Astrocyte (in vitro differentiated cells and primary cell): ENCODE measurements at regions not wholly inside any gene's neighbourhood (a gene's known extent, or its start where the extent isn't known, plus 50 kb on each side); places are given as distances from the start of the nearest gene placed in this dataset.

Experiments used
- DNase-seq: peaks from one replicate; pipeline ENCODE4 v3.0.0-alpha.2; 2010; ENCODE audit warnings: low read depth
- FAIRE-seq: peaks from 2 replicates; lab custom pipeline; 2011; peaks lifted over from hg19 to GRCh38; lab: Jason Lieb, UNC
- H2AFZ ChIP-seq: 2 replicates; pipeline ENCODE4 v1.6.0; 2012; ENCODE audit warnings: low read depth, low read length, inconsistent platforms
- H3K27ac ChIP-seq: 2 replicates; pipeline ENCODE4 v1.5.1; 2011; ENCODE audit warnings: low read depth, low read length, inconsistent platforms
- H3K27me3 ChIP-seq: 2 replicates; pipeline ENCODE4 v1.6.0; 2011; ENCODE audit warnings: low read length, inconsistent platforms; ENCODE audit not compliant: insufficient read depth
- H3K36me3 ChIP-seq: 2 replicates; pipeline ENCODE4 v1.5.1; 2011; ENCODE audit warnings: low read length, inconsistent platforms; ENCODE audit not compliant: insufficient read depth
- H3K4me1 ChIP-seq: 2 replicates; pipeline ENCODE4 v1.5.1; 2011; ENCODE audit warnings: low read length, inconsistent platforms; ENCODE audit not compliant: insufficient read depth
- H3K4me2 ChIP-seq: 2 replicates; pipeline ENCODE4 v1.6.0; 2012; ENCODE audit warnings: low read length, inconsistent platforms
- H3K4me3 ChIP-seq: 2 replicates; pipeline ENCODE4 v1.5.1; 2011; ENCODE audit warnings: low read depth, mild to moderate bottlenecking, low read length, inconsistent platforms; ENCODE audit not compliant: insufficient read depth
- H3K79me2 ChIP-seq: 2 replicates; pipeline ENCODE4 v1.6.0; 2012; ENCODE audit warnings: mild to moderate bottlenecking, low read length, inconsistent platforms; ENCODE audit not compliant: insufficient read depth
- H3K9ac ChIP-seq: 2 replicates; pipeline ENCODE4 v1.6.0; 2012; ENCODE audit warnings: mild to moderate bottlenecking, low read length, inconsistent platforms
- H3K9me3 ChIP-seq: 2 replicates; pipeline ENCODE4 v1.5.1; 2012; ENCODE audit warnings: low read depth, mild to moderate bottlenecking, low read length, inconsistent platforms; ENCODE audit not compliant: insufficient read depth
- H4K20me1 ChIP-seq: 2 replicates; pipeline ENCODE4 v1.6.0; 2012; ENCODE audit warnings: low read length, inconsistent platforms; ENCODE audit not compliant: insufficient read depth
- H3K27ac Mint-ChIP-seq: one replicate; pipeline ENCODE4 v1.8.0; 2021; ENCODE audit warnings: mild to moderate bottlenecking, mixed read lengths; ENCODE audit not compliant: unreplicated experiment
- H3K27me3 Mint-ChIP-seq: one replicate; pipeline ENCODE4 v1.8.0; 2021; ENCODE audit warnings: low read depth, mixed read lengths; ENCODE audit not compliant: unreplicated experiment
- H3K36me3 Mint-ChIP-seq: one replicate; pipeline ENCODE4 v1.8.0; 2021; ENCODE audit warnings: low read depth, mixed read lengths; ENCODE audit not compliant: unreplicated experiment
- H3K4me1 Mint-ChIP-seq: one replicate; pipeline ENCODE4 v1.8.0; 2021; ENCODE audit warnings: low read depth, mixed read lengths; ENCODE audit not compliant: unreplicated experiment
- H3K4me3 Mint-ChIP-seq: one replicate; pipeline ENCODE4 v1.8.0; 2021; ENCODE audit warnings: mild to moderate bottlenecking, moderate library complexity, mixed read lengths; ENCODE audit not compliant: unreplicated experiment
- H3K9me3 Mint-ChIP-seq: one replicate; pipeline ENCODE4 v1.8.0; 2021; ENCODE audit warnings: mild to moderate bottlenecking, mixed read lengths; ENCODE audit not compliant: unreplicated experiment
- EZH2 ChIP-seq: IDR thresholded peaks from 2 replicates; pipeline ENCODE4 v1.6.1; 2012; ENCODE audit warnings: mild to moderate bottlenecking, low read length, inconsistent platforms; ENCODE audit not compliant: insufficient read depth
- TF ChIP-seq, protein P1 (sequence below): IDR thresholded peaks from 2 replicates; pipeline ENCODE4 v1.5.1; 2011; ENCODE audit warnings: low read depth, mild to moderate bottlenecking, inconsistent platforms, low read length, moderate library complexity; ENCODE audit not compliant: insufficient read depth

GRCh38 chr22:49040754-49041467 lies 786.8 kb downstream of the BRD1 start:
- peaks cover 55% of the 10 kb centered on the region for H3K27me3 Mint-ChIP-seq
- no peak overlapping the region for H3K9ac ChIP-seq
- no peak overlapping the region for H3K4me2 ChIP-seq
- H3K4me3 ChIP-seq = no peak overlapping the region
- no peak overlapping the region for H3K4me3 Mint-ChIP-seq
- no peaks in the 10 kb centered on the region for H3K79me2 ChIP-seq
- DNase-seq (no peak), FAIRE-seq (no peak)
- no peaks in the 10 kb centered on the region for H3K4me1 Mint-ChIP-seq
- no peaks in the 10 kb centered on the region for H4K20me1 ChIP-seq
- H2AFZ ChIP-seq = no peak overlapping the region
- H3K4me1 ChIP-seq = no peaks in the 10 kb centered on the region
- no peaks in the 10 kb centered on the region for H3K9me3 ChIP-seq
- no peaks in the 10 kb centered on the region for H3K27me3 ChIP-seq
- no peak for TF ChIP-seq EZH2
- H3K27ac ChIP-seq = no peak overlapping the region
- H3K36me3 ChIP-seq = no peaks in the 10 kb centered on the region
- peaks cover 2% of the 10 kb centered on the region for H3K9me3 Mint-ChIP-seq
- H3K36me3 Mint-ChIP-seq = no peaks in the 10 kb centered on the region
- H3K27ac Mint-ChIP-seq = no peak overlapping the region

DNA sequence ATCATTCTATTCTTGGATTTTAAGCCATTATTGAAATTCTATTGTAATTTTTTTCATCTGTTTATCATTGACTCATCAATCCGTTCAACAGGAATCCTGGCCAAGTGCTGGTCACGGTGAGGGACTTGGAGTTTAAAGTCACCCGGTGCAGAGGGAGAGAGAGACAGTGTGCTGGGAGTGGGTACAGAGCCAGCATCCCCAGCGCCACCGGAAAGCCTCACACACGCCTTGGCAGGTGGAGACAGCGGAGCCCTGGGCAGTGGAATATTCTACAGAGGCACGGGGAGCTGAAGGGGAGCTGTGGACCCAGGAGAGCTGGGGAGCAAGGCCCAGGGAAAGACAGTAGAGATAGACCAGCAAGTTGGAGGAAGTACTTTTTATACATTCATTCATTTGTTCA lies 787.6 kb downstream of the BRD1 start:
- no peaks in the 10 kb centered on the region for H3K4me1 ChIP-seq
- H3K9me3 Mint-ChIP-seq = peaks cover 2% of the 10 kb centered on the region
- H3K36me3 ChIP-seq = no peaks in the 10 kb centered on the region
- TF ChIP-seq, protein P1, sequence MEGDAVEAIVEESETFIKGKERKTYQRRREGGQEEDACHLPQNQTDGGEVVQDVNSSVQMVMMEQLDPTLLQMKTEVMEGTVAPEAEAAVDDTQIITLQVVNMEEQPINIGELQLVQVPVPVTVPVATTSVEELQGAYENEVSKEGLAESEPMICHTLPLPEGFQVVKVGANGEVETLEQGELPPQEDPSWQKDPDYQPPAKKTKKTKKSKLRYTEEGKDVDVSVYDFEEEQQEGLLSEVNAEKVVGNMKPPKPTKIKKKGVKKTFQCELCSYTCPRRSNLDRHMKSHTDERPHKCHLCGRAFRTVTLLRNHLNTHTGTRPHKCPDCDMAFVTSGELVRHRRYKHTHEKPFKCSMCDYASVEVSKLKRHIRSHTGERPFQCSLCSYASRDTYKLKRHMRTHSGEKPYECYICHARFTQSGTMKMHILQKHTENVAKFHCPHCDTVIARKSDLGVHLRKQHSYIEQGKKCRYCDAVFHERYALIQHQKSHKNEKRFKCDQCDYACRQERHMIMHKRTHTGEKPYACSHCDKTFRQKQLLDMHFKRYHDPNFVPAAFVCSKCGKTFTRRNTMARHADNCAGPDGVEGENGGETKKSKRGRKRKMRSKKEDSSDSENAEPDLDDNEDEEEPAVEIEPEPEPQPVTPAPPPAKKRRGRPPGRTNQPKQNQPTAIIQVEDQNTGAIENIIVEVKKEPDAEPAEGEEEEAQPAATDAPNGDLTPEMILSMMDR = no peak
- no peak for TF ChIP-seq EZH2
- no peak overlapping the region for H2AFZ ChIP-seq
- H3K9me3 ChIP-seq = no peaks in the 10 kb centered on the region
- no peaks in the 10 kb centered on the region for H3K27me3 ChIP-seq
- H3K4me3 Mint-ChIP-seq = no peak overlapping the region
- no peak for FAIRE-seq
- H3K27ac Mint-ChIP-seq = no peak overlapping the region
- no peak for DNase-seq
- H3K4me2 ChIP-seq = no peak overlapping the region
- no peak overlapping the region for H3K4me3 ChIP-seq
- no peaks in the 10 kb centered on the region for H3K4me1 Mint-ChIP-seq
- H3K27ac ChIP-seq = no peak overlapping the region
- no peaks in the 10 kb centered on the region for H3K79me2 ChIP-seq
- H3K27me3 Mint-ChIP-seq = peaks cover 47% of the 10 kb centered on the region
- H3K9ac ChIP-seq = no peak overlapping the region
- no peaks in the 10 kb centered on the region for H3K36me3 Mint-ChIP-seq
- no peaks in the 10 kb centered on the region for H4K20me1 ChIP-seq

DNA sequence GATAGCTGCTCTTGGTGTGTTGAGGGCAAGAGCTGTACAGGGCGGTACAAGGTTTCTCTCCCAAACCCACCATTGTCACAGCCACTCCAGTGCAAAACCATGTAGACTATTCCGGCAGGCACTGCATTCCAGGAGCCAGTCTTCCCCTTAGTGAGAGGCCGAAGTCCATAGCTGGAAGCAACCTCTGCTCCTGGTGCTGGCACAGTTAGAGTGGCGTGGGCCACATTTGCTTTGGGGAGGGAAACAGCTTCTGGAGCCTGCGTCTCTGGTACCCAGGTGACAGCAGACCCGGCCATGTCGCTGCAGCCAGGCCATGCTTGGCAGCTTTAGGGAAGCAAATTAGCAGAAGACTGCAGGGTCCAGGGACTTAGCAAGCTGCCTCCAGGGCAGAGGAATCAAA lies 788.0 kb downstream of the BRD1 start:
- Mint-ChIP-seq H3K36me3 (no peaks in the 10 kb centered on the region), H3K27ac (no peak overlapping the region), H3K27me3 (peaks cover 47% of the 10 kb centered on the region), H3K4me3 (no peak overlapping the region), H3K9me3 (peaks cover 2% of the 10 kb centered on the region), H3K4me1 (no peaks in the 10 kb centered on the region)
- H3K27me3 ChIP-seq = no peaks in the 10 kb centered on the region
- DNase-seq = no peak
- no peaks in the 10 kb centered on the region for H3K36me3 ChIP-seq
- H3K4me2 ChIP-seq = no peak overlapping the region
- H3K4me1 ChIP-seq = no peaks in the 10 kb centered on the region
- H2AFZ ChIP-seq = no peak overlapping the region
- H3K4me3 ChIP-seq = no peak overlapping the region
- H3K9ac ChIP-seq = no peak overlapping the region
- FAIRE-seq = no peak
- no peak overlapping the region for H3K27ac ChIP-seq
- TF ChIP-seq EZH2 = no peak
- TF ChIP-seq, protein P1 = no peak
- no peaks in the 10 kb centered on the region for H4K20me1 ChIP-seq
- no peaks in the 10 kb centered on the region for H3K79me2 ChIP-seq
- H3K9me3 ChIP-seq = no peaks in the 10 kb centered on the region
